GM19452 (cell line): ENCODE measurements at regions not wholly inside any gene's neighbourhood (a gene's known extent, or its start where the extent isn't known, plus 50 kb on each side); places are given as distances from the start of the nearest gene placed in this dataset.

ENCODE experiments used
- ATAC-seq: cut with Tn5 transposase; IDR thresholded peaks from one replicate; pipeline ENCODE4 v1.9.1; 2021; ENCODE audit not compliant: unreplicated experiment

DNA sequence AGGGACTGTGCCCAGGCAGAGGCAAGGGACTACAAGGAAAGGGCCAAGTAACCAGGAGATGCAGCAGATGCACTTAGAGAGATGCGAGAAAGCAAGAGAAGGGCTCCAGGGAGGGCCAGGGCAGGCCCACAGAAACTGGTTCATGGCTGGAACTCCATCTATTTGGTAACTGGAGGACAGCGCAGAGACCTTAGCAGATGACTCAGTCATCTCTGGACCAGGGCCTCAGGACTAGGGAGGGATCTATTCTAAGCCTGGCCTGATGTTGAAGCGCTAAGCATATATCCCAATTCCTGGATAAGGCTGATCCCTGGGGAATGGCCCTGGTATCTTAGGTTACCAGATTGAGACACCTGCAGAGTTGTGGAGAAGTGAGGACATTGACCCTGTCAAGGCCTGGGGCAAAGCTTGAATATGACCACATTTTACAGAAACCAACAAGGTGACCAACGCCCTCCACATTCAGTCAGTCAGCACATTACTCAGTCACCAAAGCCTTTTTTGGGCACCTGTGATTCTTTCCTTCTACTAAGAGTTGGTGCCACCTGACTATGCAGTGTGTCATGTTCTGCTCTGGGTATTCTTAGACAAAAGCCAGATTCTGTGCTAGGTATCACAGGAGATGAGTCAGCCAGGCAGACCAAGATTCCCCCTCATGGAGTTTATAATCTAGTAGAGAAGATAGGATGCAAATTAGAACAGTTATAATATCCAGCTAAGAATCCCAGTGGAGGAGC is 68.4 kb upstream of the SLCO3A1 start:
- ATAC-seq: no peak

DNA sequence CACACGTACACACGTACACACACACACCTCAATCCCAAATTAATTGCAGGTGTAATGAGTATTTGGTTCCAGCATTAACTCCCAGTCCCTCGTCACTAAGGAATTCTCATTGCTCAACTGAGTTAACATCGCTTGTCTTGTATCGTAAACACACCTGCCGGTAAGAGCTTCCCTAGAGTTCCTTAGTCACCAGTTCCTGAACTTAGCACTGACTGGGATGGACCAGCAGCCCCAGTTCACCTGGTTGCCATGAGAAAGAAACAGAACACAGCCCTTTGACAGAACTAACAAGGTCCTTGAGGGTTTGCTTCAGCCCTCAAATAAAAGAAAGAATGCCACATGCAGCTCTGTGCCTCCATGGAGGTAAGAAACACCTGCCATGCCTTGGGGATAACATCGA is 66.3 kb upstream of the SLCO3A1 start:
- ATAC-seq: no peak

DNA sequence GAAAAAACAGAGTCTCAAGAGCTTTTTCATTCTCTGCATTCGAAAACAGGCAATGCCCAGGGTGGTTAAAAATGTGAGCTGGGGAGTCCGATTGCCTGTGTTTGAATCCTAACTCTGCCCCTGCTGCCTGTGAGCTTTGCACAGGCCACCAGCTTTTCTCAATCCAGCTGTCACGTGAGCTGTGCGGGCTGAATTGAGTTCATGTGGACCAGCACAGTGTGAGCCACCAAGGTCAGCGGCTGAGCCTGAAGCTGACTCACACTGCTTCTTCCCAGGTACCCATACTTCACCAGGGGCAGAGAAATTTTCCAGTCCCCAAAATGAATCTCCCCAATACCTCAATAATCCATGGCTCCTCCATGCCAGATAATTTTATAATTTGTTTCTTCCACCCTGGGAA is 64.4 kb upstream of the SLCO3A1 start:
- ATAC-seq: no peak

DNA sequence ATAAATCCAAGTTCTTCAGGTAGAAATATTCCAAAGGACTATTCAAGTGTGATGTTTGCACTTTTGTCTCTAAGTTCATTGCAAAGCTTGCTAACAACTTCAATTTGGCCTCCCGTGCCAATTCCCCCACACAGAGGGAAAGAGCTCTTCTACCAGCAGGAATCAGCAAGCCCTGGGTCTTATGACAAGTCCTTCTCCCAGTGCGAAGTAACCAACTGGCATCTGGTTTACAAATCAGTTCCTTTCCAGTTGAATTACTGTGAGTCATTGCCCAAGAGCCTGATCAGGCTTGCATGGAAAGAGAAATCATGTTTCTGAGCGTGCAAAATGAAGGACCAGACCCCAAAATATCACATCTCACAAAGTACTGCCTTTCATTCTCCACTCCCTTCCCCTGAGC is 62.7 kb upstream of the SLCO3A1 start:
- ATAC-seq: no peak

DNA sequence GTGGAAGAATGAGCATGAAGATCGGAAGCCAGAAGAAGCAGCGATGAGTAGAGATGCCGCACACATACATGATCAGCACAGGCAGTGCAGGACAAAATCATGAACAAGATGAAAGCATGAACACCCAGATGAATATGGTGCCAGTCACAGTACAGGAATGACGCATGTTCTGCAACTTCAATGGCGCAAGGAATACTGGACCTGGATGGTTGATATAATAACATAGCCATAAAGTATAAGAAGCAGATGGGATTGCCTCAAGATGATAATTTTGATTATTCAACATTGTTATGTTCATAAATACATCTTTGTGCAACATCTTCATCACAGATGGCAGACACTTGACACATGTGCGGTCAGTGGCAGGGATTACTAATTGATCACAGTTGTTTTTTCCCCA is 59.7 kb upstream of the SLCO3A1 start:
- ATAC-seq: no peak

DNA sequence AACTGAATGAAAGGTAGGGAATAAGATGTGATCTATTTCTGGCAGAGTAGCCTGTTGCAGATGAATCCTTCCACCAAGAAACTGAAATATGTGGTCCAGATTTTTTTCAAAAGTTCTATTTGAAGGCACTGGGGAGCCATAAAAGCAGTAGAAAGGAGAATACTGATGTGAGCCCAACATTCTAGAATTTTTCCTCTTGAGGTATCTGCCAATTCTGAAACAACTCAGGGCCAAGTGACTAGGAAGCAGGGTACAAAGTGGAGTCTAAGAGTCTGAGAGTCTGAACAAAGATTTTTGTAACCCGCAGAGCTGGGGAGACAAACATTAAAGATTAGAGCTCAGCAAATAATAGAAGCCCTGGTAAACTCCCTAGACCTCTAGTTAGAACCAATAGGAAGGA is 58.3 kb upstream of the SLCO3A1 start:
- ATAC-seq: no peak

DNA sequence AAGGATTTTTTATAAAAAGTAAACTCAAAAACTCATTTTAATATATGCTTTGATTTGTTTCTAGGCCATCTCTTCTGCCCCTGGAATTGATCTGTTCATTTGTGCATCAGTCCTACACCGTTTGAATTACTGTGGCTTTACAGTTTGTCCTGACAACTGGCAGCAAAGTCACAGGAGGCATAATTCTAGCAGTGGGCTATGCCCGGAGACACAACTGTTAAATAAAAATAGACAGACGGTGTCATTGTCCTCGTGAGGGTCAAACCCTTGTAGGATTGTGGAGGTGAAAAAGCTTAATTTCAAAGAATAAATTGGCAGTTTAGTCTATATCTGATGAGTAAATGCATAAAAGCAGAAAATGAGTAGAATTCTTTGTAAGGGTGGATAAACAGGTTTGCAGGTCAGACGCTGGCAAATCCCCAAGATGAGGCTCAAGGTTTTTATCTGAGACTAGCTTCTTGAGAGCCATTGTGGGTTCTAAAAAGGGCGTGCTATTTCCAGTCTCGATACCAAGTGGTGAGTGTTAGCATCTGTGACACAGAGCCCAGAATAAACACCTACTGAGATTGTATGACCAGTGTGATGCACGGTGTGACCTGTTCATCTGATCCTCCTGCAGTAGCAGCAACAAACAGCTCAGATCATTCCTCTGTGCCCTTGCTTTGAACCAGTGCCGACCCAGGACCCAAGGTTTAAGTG is 51.5 kb upstream of the SLCO3A1 start:
- ATAC-seq: no peak

DNA sequence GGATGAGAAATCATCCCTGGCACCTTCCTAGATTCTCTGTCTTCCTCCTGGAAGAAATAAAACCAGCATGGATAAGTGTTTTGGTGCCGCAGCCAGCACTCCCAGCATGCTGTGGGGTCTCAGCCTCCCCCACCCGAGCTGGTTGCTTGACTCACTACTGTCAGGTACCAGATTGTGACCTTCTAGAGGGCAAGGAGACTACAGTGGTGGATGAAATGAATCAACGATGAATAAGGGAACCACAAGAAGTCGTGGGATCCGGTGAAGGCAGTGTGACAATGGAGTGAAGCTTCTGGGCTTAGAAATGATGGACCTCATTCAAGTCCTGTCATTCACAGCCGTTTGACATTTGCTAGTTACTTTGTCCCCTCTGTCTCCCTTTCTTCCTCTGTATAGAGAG is 50.2 kb upstream of the SLCO3A1 start:
- ATAC-seq: no peak
